ENCODE measurements at regions not wholly inside any gene's neighbourhood (a gene's known extent, or its start where the extent isn't known, plus 50 kb on each side); places are given as distances from the start of the nearest gene placed in this dataset.

DNA sequence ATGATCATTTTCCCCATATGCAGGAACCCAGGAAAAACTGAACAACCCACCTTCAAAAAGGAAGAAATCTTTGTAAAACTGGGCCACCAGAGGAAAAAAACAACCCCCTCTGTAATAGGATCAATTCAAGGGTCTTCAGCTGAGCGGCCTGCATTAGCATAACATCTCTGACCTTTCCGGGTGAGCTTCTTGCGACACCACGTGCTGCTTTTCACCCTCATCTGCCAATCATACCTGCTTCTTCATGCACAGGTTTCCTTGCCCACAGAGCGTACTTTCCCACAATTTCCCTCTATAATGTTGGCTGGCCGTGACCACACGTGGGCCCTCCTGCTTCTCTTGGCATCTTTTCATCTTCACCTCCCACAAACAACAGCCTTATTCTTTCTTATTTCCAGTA is 284.3 kb upstream of the NEBL start:
- TF ChIP-seq POLR2AphosphoS5 (IDR thresholded peaks at IDR 0.05), result no peak
- TF ChIP-seq, protein P1, sequence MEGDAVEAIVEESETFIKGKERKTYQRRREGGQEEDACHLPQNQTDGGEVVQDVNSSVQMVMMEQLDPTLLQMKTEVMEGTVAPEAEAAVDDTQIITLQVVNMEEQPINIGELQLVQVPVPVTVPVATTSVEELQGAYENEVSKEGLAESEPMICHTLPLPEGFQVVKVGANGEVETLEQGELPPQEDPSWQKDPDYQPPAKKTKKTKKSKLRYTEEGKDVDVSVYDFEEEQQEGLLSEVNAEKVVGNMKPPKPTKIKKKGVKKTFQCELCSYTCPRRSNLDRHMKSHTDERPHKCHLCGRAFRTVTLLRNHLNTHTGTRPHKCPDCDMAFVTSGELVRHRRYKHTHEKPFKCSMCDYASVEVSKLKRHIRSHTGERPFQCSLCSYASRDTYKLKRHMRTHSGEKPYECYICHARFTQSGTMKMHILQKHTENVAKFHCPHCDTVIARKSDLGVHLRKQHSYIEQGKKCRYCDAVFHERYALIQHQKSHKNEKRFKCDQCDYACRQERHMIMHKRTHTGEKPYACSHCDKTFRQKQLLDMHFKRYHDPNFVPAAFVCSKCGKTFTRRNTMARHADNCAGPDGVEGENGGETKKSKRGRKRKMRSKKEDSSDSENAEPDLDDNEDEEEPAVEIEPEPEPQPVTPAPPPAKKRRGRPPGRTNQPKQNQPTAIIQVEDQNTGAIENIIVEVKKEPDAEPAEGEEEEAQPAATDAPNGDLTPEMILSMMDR (IDR thresholded peaks at IDR 0.05), result no peak
- no peak for TF ChIP-seq POLR2A (IDR thresholded peaks at IDR 0.05)
